ENCODE measurements at regions not wholly inside any gene's neighbourhood (a gene's known extent, or its start where the extent isn't known, plus 50 kb on each side); places are given as distances from the start of the nearest gene placed in this dataset.

DNA sequence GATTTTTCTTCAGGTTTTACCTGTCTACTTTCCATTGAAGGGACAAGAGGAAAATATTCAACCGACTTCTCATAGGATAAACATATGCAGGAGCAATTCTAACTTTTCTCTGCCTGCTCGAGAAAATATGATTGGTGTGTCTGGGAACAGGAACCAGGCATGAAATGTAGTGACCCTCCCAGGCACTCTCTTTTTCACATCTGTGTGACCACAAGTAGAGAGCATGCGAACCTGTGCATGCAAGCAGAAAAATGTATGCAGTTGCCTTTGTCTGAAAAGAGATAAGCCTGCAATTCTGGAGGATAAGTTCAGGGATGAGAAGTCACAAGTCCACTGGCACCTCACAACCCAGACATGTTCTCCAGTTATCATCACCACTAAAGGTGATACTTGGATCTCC, 583.5 kb upstream of the FAT3 start:
- H3K27ac ChIP-seq (ENCODE audit: low read depth, low read length): no peak overlapping the region
- H3K4me1 ChIP-seq (ENCODE audit: control insufficient read depth in 3 of 3, insufficient read depth in 3 of 3, low read length in 3 of 3): no peaks in the 10 kb centered on the region
- H3K36me3 ChIP-seq (ENCODE audit: control insufficient read depth in 3 of 3, insufficient read depth in 3 of 3, low read length in 3 of 3): no peaks in the 10 kb centered on the region
- H3K9me3 ChIP-seq (ENCODE audit: control insufficient read depth in 3 of 3, low read length in 3 of 3): no peaks in the 10 kb centered on the region
- H3K4me3 ChIP-seq (ENCODE audit: low read length in 3 of 3): no peak overlapping the region
- no peaks in the 10 kb centered on the region for H3K27me3 ChIP-seq (ENCODE audit: control insufficient read depth in 3 of 3, insufficient read depth in 3 of 3, low read length in 3 of 3)
- no peak overlapping the region for H3K9ac ChIP-seq (ENCODE audit: low read depth in 1 of 3, low read length in 3 of 3)

DNA sequence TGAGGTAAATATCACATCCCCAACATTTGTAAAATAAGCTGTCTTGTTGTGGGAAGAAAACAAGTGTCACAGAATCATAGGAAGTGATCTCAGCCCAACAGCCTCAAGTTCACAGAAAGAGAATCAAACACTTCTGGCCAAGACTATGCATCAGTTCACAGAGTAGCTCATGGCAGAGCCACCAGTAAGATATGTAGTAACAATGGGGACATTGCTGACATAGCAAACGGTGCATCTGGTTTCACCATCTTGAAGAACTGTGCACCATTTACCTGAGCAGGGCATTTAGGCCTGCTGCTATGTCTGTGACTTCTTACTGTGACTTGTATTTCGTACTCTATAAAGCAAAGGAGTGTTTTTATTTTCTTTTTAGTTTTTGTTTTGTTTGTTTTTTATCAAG, 585.3 kb upstream of the FAT3 start:
- Histone ChIP-seq H3K4me3 (ENCODE audit: low read length in 3 of 3) (no peak overlapping the region), H3K27ac (ENCODE audit: low read depth, low read length) (no peak overlapping the region), H3K9me3 (ENCODE audit: control insufficient read depth in 3 of 3, low read length in 3 of 3) (no peaks in the 10 kb centered on the region), H3K27me3 (ENCODE audit: control insufficient read depth in 3 of 3, insufficient read depth in 3 of 3, low read length in 3 of 3) (no peaks in the 10 kb centered on the region), H3K4me1 (ENCODE audit: control insufficient read depth in 3 of 3, insufficient read depth in 3 of 3, low read length in 3 of 3) (no peaks in the 10 kb centered on the region), H3K9ac (ENCODE audit: low read depth in 1 of 3, low read length in 3 of 3) (no peak overlapping the region), H3K36me3 (ENCODE audit: control insufficient read depth in 3 of 3, insufficient read depth in 3 of 3, low read length in 3 of 3) (no peaks in the 10 kb centered on the region)

DNA sequence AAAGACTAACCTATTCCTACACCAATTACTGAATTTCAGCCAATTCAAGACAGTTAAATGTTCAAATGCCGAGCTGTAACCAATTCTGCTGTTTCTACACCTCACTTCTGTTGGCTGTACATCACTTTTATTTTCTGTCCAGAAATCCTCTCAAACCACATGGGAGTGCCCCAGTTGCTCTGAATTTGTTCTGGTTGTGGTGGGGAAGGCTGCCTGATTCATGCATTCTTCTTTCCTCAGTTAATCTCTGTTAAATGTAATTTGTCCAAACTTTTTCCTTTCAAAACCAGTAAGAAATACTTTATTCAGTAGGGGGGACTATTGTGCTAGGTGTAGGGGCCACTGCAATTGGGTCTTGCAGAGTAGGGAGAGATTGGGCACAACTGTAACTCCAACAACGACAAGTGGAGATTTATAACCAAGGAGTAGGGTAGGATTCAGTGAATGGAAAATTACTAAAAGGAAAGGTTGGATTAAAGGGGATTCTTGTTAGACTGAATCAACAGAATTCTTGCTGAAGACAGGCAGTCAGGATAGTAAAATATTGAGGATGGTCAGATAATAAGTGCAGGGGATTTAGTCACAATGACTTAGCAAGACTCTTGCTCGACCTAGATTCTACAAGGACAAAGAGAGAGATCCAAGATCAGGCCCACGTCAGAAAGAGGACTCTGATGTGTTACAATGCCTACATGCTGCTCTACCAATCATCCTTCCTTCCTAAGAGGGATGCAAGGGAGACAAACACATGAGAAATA, 593.5 kb upstream of the FAT3 start:
- H3K27me3 ChIP-seq (ENCODE audit: control insufficient read depth in 3 of 3, insufficient read depth in 3 of 3, low read length in 3 of 3): no peaks in the 10 kb centered on the region
- no peaks in the 10 kb centered on the region for H3K36me3 ChIP-seq (ENCODE audit: control insufficient read depth in 3 of 3, insufficient read depth in 3 of 3, low read length in 3 of 3)
- no peak overlapping the region for H3K27ac ChIP-seq (ENCODE audit: low read depth, low read length)
- no peak overlapping the region for H3K9ac ChIP-seq (ENCODE audit: low read depth in 1 of 3, low read length in 3 of 3)
- no peaks in the 10 kb centered on the region for H3K9me3 ChIP-seq (ENCODE audit: control insufficient read depth in 3 of 3, low read length in 3 of 3)
- no peak overlapping the region for H3K4me3 ChIP-seq (ENCODE audit: low read length in 3 of 3)
- H3K4me1 ChIP-seq (ENCODE audit: control insufficient read depth in 3 of 3, insufficient read depth in 3 of 3, low read length in 3 of 3): no peaks in the 10 kb centered on the region

DNA sequence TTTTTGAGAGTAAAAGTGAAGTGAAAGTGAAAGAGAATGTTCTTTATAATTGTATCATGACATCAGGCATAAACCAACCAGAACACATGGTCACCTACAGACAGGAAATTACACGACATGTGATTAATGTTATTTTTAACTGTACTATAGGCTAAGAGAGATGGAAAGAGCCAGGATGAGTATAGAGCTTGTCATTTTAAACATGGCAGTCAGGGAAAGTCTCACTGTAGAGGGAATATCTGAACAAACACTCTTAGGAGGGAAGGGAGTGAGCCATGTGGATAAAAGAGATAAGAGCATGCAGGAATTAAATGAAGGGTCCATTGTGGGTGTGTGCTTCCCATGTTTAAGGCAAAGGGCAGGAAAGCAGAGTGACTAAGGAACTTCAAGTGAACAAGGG, 599.1 kb upstream of the FAT3 start:
- Histone ChIP-seq H3K27me3 (ENCODE audit: control insufficient read depth in 3 of 3, insufficient read depth in 3 of 3, low read length in 3 of 3) (no peaks in the 10 kb centered on the region), H3K4me3 (ENCODE audit: low read length in 3 of 3) (no peak overlapping the region), H3K27ac (ENCODE audit: low read depth, low read length) (no peak overlapping the region), H3K9me3 (ENCODE audit: control insufficient read depth in 3 of 3, low read length in 3 of 3) (no peaks in the 10 kb centered on the region), H3K4me1 (ENCODE audit: control insufficient read depth in 3 of 3, insufficient read depth in 3 of 3, low read length in 3 of 3) (no peaks in the 10 kb centered on the region), H3K36me3 (ENCODE audit: control insufficient read depth in 3 of 3, insufficient read depth in 3 of 3, low read length in 3 of 3) (no peaks in the 10 kb centered on the region), H3K9ac (ENCODE audit: low read depth in 1 of 3, low read length in 3 of 3) (no peak overlapping the region)

DNA sequence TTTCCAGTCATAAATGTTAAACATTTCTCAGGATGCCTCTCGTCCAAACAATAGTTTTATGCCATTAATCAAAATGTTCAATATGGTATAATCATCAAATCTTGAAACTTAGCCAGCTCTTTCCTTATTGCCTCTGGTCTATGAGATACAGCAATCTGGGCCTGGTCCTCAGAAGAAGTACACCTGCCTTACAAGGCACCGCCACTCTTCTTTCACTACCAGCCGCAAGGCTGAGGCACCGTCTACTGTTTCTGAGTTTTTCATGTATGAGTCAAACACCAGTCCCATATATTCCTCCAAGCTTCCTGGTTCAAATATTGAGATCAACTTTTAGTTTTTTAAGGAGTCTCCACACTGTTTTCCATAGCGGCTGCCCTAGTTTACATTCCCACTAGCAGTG, 600.6 kb upstream of the FAT3 start:
- Histone ChIP-seq H3K9me3 (ENCODE audit: control insufficient read depth in 3 of 3, low read length in 3 of 3) (no peaks in the 10 kb centered on the region), H3K9ac (ENCODE audit: low read depth in 1 of 3, low read length in 3 of 3) (no peak overlapping the region), H3K27me3 (ENCODE audit: control insufficient read depth in 3 of 3, insufficient read depth in 3 of 3, low read length in 3 of 3) (no peaks in the 10 kb centered on the region), H3K36me3 (ENCODE audit: control insufficient read depth in 3 of 3, insufficient read depth in 3 of 3, low read length in 3 of 3) (no peaks in the 10 kb centered on the region), H3K27ac (ENCODE audit: low read depth, low read length) (no peak overlapping the region), H3K4me1 (ENCODE audit: control insufficient read depth in 3 of 3, insufficient read depth in 3 of 3, low read length in 3 of 3) (no peaks in the 10 kb centered on the region), H3K4me3 (ENCODE audit: low read length in 3 of 3) (no peak overlapping the region)

DNA sequence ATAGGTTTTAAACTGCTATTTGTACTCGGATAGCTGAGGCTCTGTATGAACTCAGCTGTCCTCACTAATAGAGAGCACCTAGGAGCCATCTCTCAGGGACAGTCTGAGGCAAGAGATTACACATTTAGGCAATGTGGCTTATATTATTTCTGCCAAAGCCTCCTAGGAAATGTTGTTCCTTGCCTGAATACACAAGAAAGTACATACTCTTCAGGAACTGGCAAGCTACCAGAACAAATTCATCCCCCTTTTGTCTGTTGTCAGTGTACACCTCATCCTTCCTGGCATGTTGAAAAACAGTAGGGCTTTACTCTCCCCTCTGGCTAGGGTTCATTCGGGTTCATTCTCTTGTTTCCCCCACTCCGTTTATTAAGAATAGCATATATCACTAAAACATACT, 615.9 kb upstream of the FAT3 start:
- Histone ChIP-seq H3K9me3 (ENCODE audit: control insufficient read depth in 3 of 3, low read length in 3 of 3) (no peaks in the 10 kb centered on the region), H3K9ac (ENCODE audit: low read depth in 1 of 3, low read length in 3 of 3) (no peak overlapping the region), H3K4me1 (ENCODE audit: control insufficient read depth in 3 of 3, insufficient read depth in 3 of 3, low read length in 3 of 3) (no peaks in the 10 kb centered on the region), H3K4me3 (ENCODE audit: low read length in 3 of 3) (no peak overlapping the region), H3K36me3 (ENCODE audit: control insufficient read depth in 3 of 3, insufficient read depth in 3 of 3, low read length in 3 of 3) (no peaks in the 10 kb centered on the region), H3K27me3 (ENCODE audit: control insufficient read depth in 3 of 3, insufficient read depth in 3 of 3, low read length in 3 of 3) (no peaks in the 10 kb centered on the region), H3K27ac (ENCODE audit: low read depth, low read length) (no peak overlapping the region)

DNA sequence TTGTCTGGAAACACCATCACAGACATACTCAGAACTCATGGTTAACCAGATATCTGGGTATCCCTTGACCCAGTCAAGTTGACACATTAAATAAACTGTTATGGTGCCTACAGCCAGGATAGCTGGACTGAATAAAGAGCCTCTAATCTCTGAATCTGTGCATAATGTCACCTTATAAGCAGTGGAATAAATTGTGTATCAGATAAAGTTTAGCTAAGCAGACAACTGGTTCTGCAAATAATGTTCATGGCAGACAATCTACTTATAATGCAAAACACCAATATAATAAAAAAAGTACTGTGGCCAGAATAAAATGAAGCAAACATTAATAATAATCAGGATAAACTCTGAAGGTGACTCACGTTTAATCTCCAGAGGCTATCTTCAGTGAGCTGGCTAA, 628.5 kb upstream of the FAT3 start:
- Histone ChIP-seq H3K9me3 (ENCODE audit: control insufficient read depth in 3 of 3, low read length in 3 of 3) (peaks cover 3 to 4% (median 4%) of the 10 kb centered on the region in 3 donors), H3K27me3 (ENCODE audit: control insufficient read depth in 3 of 3, insufficient read depth in 3 of 3, low read length in 3 of 3) (no peaks in the 10 kb centered on the region), H3K4me3 (ENCODE audit: low read length in 3 of 3) (no peak overlapping the region), H3K4me1 (ENCODE audit: control insufficient read depth in 3 of 3, insufficient read depth in 3 of 3, low read length in 3 of 3) (no peaks in the 10 kb centered on the region), H3K27ac (ENCODE audit: low read depth, low read length) (no peak overlapping the region), H3K36me3 (ENCODE audit: control insufficient read depth in 3 of 3, insufficient read depth in 3 of 3, low read length in 3 of 3) (no peaks in the 10 kb centered on the region), H3K9ac (ENCODE audit: low read depth in 1 of 3, low read length in 3 of 3) (no peak overlapping the region)

DNA sequence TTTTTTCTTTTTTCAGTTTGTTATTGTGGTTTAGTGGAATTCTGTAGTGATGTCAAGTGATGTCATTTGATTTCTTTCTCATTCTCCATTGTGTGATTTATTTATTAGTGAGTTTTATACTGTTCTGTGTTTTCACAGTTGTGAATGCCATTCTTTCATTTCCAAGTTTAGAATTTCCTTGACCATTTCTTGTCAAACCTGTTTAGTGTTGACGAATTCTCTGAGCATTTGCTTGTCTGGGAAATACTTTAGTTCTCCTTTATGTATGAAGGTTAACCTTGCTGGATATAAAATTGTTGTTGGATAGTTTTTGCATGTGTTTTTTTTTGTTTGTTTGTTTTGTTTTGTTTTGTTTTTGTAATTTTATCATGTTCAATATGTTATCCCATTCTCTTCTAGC, 633.6 kb upstream of the FAT3 start:
- H3K9ac ChIP-seq (ENCODE audit: low read depth in 1 of 3, low read length in 3 of 3): no peak overlapping the region
- H3K9me3 ChIP-seq (ENCODE audit: control insufficient read depth in 3 of 3, low read length in 3 of 3): peaks cover 3 to 4% (median 4%) of the 10 kb centered on the region in 3 donors
- H3K27ac ChIP-seq (ENCODE audit: low read depth, low read length): no peak overlapping the region
- H3K27me3 ChIP-seq (ENCODE audit: control insufficient read depth in 3 of 3, insufficient read depth in 3 of 3, low read length in 3 of 3): no peaks in the 10 kb centered on the region
- H3K36me3 ChIP-seq (ENCODE audit: control insufficient read depth in 3 of 3, insufficient read depth in 3 of 3, low read length in 3 of 3): no peaks in the 10 kb centered on the region
- H3K4me1 ChIP-seq (ENCODE audit: control insufficient read depth in 3 of 3, insufficient read depth in 3 of 3, low read length in 3 of 3): no peaks in the 10 kb centered on the region
- no peak overlapping the region for H3K4me3 ChIP-seq (ENCODE audit: low read length in 3 of 3)

DNA sequence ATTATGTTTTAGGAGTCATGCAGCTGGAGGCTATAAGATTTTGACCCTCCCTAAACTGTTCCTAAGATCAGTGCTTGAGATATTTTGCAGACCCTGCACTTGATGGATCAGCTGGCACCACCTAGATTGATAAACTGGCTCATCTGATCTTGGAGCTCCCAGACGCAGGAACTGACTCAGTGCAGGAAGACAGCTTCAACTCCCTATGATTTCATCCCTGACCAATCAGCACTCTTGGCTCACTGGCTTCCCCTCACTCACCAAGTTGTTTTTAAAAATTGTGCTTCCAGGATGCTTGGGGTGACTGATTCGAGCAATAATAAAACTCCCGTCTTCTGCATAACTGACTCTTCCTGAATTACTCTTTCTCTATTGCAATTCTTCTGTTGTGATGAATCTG, 637.5 kb upstream of the FAT3 start:
- no peaks in the 10 kb centered on the region for H3K27me3 ChIP-seq (ENCODE audit: control insufficient read depth in 3 of 3, insufficient read depth in 3 of 3, low read length in 3 of 3)
- H3K4me3 ChIP-seq (ENCODE audit: low read length in 3 of 3): no peak overlapping the region
- peaks cover 0 to 4% (median 2%) of the 10 kb centered on the region in 3 donors for H3K9me3 ChIP-seq (ENCODE audit: control insufficient read depth in 3 of 3, low read length in 3 of 3)
- no peak overlapping the region for H3K27ac ChIP-seq (ENCODE audit: low read depth, low read length)
- no peaks in the 10 kb centered on the region for H3K36me3 ChIP-seq (ENCODE audit: control insufficient read depth in 3 of 3, insufficient read depth in 3 of 3, low read length in 3 of 3)
- no peak overlapping the region for H3K9ac ChIP-seq (ENCODE audit: low read depth in 1 of 3, low read length in 3 of 3)
- H3K4me1 ChIP-seq (ENCODE audit: control insufficient read depth in 3 of 3, insufficient read depth in 3 of 3, low read length in 3 of 3): no peaks in the 10 kb centered on the region

DNA sequence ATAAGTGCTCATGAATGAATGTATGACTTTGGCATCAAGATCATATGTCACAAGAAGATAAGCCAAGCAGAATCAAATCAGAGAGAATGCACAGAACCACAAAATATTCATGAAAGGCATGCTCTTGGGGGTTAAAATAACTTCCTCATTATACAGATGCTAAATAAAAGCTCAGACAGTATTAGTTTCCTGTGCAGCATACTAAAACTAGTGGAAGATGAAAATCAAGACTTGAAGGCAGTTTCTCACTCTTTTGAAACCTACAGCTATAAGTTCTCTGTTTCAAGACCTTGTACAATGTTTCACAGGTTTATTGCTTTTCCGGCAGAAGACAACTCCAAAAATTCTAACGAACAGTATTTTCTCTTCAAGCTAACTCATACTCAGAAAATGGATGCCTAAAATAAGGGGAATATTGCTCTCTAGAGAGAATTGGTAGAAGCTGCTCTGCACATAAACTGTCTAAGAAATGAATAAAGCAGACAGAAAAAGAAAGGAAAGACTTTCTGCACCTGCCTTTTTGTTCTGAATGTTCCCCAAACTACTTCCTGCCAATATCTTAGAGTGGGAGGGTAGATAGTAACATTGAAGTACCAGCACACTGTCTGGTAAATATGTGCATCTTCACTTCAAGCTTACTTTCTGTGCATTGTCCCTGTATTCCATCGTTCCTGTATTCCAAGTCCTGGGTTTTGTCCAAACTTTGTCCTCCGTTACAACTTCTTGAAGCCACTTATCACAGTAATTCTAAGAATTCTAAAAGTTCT, 639.4 kb upstream of the FAT3 start:
- Histone ChIP-seq H3K4me3 (ENCODE audit: low read length in 3 of 3) (no peak overlapping the region), H3K36me3 (ENCODE audit: control insufficient read depth in 3 of 3, insufficient read depth in 3 of 3, low read length in 3 of 3) (no peaks in the 10 kb centered on the region), H3K4me1 (ENCODE audit: control insufficient read depth in 3 of 3, insufficient read depth in 3 of 3, low read length in 3 of 3) (no peaks in the 10 kb centered on the region), H3K27me3 (ENCODE audit: control insufficient read depth in 3 of 3, insufficient read depth in 3 of 3, low read length in 3 of 3) (no peaks in the 10 kb centered on the region), H3K9ac (ENCODE audit: low read depth in 1 of 3, low read length in 3 of 3) (no peak overlapping the region), H3K27ac (ENCODE audit: low read depth, low read length) (no peak overlapping the region), H3K9me3 (ENCODE audit: control insufficient read depth in 3 of 3, low read length in 3 of 3) (peaks cover 0 to 2% (median 0%) of the 10 kb centered on the region in 3 donors)

Data from skeletal muscle tissue (tissue), 3 donors.